K562 (cell line): ENCODE measurements at regions not wholly inside any gene's neighbourhood (a gene's known extent, or its start where the extent isn't known, plus 50 kb on each side); places are given as distances from the start of the nearest gene placed in this dataset.

Experiments used
- AFF4 ChIP-seq: sonication (generic); formaldehyde crosslinking; IDR thresholded peaks from 2 replicates; pipeline ENCODE4 v1.8.0; 2023; ENCODE audit warnings: mild to moderate bottlenecking, missing genetic modification reagents
- HDAC8 ChIP-seq: fragments of 450-650 bp; IDR thresholded peaks from 2 replicates; pipeline ENCODE4 v1.6.1; 2016; ENCODE audit warnings: mild to moderate bottlenecking, missing genetic modification characterization, moderate library complexity, missing compliant biosample characterization
- PHF20 ChIP-seq: fragments of 450-650 bp; IDR thresholded peaks from 2 replicates; pipeline ENCODE4 v1.6.1; 2018; ENCODE audit not compliant: partially characterized antibody
- VEZF1 ChIP-seq: fragments of 200-800 bp; sonication (Bioruptor generic); IDR thresholded peaks from 2 replicates; pipeline ENCODE4 v1.6.1; 2017; ENCODE audit warnings: missing genetic modification characterization, missing compliant biosample characterization
- ZC3H8 ChIP-seq: fragments of 450-650 bp; IDR thresholded peaks from 2 replicates; pipeline ENCODE4 v1.6.1; 2017
- ZNF23 ChIP-seq: fragments of 250-450 bp; sonication (Bioruptor Pico); IDR thresholded peaks from 2 replicates; pipeline ENCODE4 v1.4.0; 2020; ENCODE audit warnings: mild to moderate bottlenecking
- ZNF277 ChIP-seq: fragments of 250-450 bp; sonication (Bioruptor Pico); IDR thresholded peaks from 2 replicates; pipeline ENCODE4 v1.8.0; 2022; ENCODE audit warnings: inconsistent platforms, mild to moderate bottlenecking, moderate library complexity, borderline replicate concordance
- ZNF589 ChIP-seq: fragments of 200-800 bp; sonication (Bioruptor generic); IDR thresholded peaks from 2 replicates; pipeline ENCODE4 v1.6.1; 2016; ENCODE audit warnings: low read depth, missing genetic modification characterization, missing compliant biosample characterization
- TF ChIP-seq, protein P1 (sequence below): fragments of 450-650 bp; IDR thresholded peaks from 2 replicates; pipeline ENCODE4 v1.7.1; 2018; ENCODE audit warnings: mild to moderate bottlenecking, low read depth; ENCODE audit not compliant: partially characterized antibody

DNA sequence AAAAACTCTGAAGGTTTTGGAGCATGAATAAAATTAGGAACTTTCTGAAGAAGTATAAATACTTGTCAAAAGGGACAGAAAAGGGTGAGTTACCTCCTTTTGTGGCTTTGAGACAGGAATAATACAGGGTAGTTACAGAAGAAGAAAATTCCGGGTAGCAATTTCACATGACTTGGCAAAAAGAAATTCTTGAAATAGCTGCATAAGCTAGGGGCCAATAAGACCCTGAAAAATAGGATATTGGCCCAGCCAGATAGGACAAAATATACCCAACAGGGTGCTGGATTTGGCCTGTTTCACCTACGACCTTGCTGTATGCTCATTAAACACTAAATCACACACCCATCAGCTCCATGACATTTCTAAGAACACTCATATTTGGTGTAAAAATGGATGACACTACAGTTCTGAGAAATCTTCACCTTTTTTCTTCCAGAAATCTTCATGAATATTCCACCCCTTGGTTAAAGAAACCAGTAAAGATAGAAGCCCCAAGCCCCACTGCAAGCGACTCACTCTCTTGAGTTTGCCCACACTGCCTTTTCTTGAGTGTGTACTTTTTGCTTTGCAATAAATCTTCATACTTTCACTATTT is 362.7 kb downstream of the SEMA3D start (continued):
- no peak for TF ChIP-seq ZNF589
- TF ChIP-seq ZNF23: no peak
- TF ChIP-seq HDAC8 (tag): no peak
- TF ChIP-seq PHF20: no peak
- TF ChIP-seq ZNF277 (CRISPR knock-in tag): no peak
- TF ChIP-seq AFF4 (CRISPR knock-in tag): no peak
- TF ChIP-seq ZC3H8: no peak
- TF ChIP-seq, protein P1, sequence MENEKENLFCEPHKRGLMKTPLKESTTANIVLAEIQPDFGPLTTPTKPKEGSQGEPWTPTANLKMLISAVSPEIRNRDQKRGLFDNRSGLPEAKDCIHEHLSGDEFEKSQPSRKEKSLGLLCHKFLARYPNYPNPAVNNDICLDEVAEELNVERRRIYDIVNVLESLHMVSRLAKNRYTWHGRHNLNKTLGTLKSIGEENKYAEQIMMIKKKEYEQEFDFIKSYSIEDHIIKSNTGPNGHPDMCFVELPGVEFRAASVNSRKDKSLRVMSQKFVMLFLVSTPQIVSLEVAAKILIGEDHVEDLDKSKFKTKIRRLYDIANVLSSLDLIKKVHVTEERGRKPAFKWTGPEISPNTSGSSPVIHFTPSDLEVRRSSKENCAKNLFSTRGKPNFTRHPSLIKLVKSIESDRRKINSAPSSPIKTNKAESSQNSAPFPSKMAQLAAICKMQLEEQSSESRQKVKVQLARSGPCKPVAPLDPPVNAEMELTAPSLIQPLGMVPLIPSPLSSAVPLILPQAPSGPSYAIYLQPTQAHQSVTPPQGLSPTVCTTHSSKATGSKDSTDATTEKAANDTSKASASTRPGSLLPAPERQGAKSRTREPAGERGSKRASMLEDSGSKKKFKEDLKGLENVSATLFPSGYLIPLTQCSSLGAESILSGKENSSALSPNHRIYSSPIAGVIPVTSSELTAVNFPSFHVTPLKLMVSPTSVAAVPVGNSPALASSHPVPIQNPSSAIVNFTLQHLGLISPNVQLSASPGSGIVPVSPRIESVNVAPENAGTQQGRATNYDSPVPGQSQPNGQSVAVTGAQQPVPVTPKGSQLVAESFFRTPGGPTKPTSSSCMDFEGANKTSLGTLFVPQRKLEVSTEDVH: no peak
- no peak for TF ChIP-seq VEZF1
